Fibroblast of lung (primary cell): ENCODE measurements at regions not wholly inside any gene's neighbourhood (a gene's known extent, or its start where the extent isn't known, plus 50 kb on each side); places are given as distances from the start of the nearest gene placed in this dataset.
"Not testable (repeated sequence)": the region's sequence is repeated elsewhere in the genome, so short reads cannot be mapped to it uniquely, and the experiment has no call there.

ENCODE experiments used
- DNase-seq, 2 donors: peaks; one replicate each; pipeline versions ENCODE4 v3.0.0 to v3.0.0-alpha.2; 2010; ENCODE audit warnings: low read depth in 2 of 2
- H2AFZ ChIP-seq: 2 replicates; pipeline ENCODE4 v1.5.1; 2012; ENCODE audit warnings: low read length, control low read depth, inconsistent platforms
- H3K27ac ChIP-seq: 2 replicates; pipeline ENCODE4 v1.5.1; 2011; ENCODE audit warnings: low read length, control low read depth; ENCODE audit not compliant: insufficient read depth
- H3K27me3 ChIP-seq: 2 replicates; pipeline ENCODE4 v1.5.1; 2011; ENCODE audit warnings: mild to moderate bottlenecking, low read length; ENCODE audit not compliant: control insufficient read depth, insufficient read depth
- H3K36me3 ChIP-seq: 2 replicates; pipeline ENCODE4 v1.5.1; 2011; ENCODE audit warnings: low read length; ENCODE audit not compliant: control insufficient read depth, insufficient read depth
- H3K4me1 ChIP-seq: 2 replicates; pipeline ENCODE4 v1.5.1; 2011; ENCODE audit warnings: low read length; ENCODE audit not compliant: control insufficient read depth, insufficient read depth; ENCODE audit errors: extremely low read depth
- H3K4me2 ChIP-seq: 2 replicates; pipeline ENCODE4 v1.5.1; 2011; ENCODE audit warnings: low read length, control low read depth; ENCODE audit not compliant: insufficient read depth; ENCODE audit errors: extremely low read depth
- H3K4me3 ChIP-seq, 4 experiments: fragments of 200-600 bp in 1 of 4; sonication (generic) in 1 of 4; replicated peaks in 1 of 4; 2 replicates each; pipeline ENCODE4 v1.5.1; 2011 to 2016; ENCODE audit warnings: low read length in 4 of 4, low read depth in 3 of 4, mild to moderate bottlenecking in 3 of 4, control low read depth in 2 of 4, inconsistent platforms in 1 of 4, mixed read lengths in 1 of 4; ENCODE audit not compliant: insufficient read depth in 1 of 4; ENCODE audit errors: control extremely low read depth in 1 of 4
- H3K79me2 ChIP-seq: 2 replicates; pipeline ENCODE4 v1.5.1; 2012; ENCODE audit warnings: mild to moderate bottlenecking, low read length, inconsistent platforms; ENCODE audit not compliant: control insufficient read depth, insufficient read depth
- H3K9ac ChIP-seq: 2 replicates; pipeline ENCODE4 v1.5.1; 2011; ENCODE audit warnings: mild to moderate bottlenecking, low read length, control low read depth; ENCODE audit not compliant: insufficient read depth
- H3K9me3 ChIP-seq: 2 replicates; pipeline ENCODE4 v1.5.1; 2012; ENCODE audit warnings: low read depth, low read length; ENCODE audit not compliant: control insufficient read depth, insufficient read depth
- H4K20me1 ChIP-seq: 2 replicates; pipeline ENCODE4 v1.5.1; 2011; ENCODE audit warnings: low read length; ENCODE audit not compliant: control insufficient read depth, insufficient read depth; ENCODE audit errors: extremely low read depth
- EZH2 ChIP-seq: IDR thresholded peaks from 2 replicates; pipeline ENCODE4 v1.5.1; 2012; ENCODE audit warnings: low read length, control low read depth, mild to moderate bottlenecking; ENCODE audit errors: missing control alignments
- TF ChIP-seq, protein P1 (sequence below), 2 donors: IDR thresholded peaks in 1 of 2; conservative IDR thresholded peaks in 1 of 2; 1 replicate in 1 of 2; 2 replicates in 1 of 2; pipeline ENCODE4 v1.5.1; 2011 to 2012; ENCODE audit warnings: low read length in 2 of 2, control low read depth in 1 of 2, inconsistent platforms in 1 of 2, low read depth in 1 of 2, mild to moderate bottlenecking in 1 of 2

DNA sequence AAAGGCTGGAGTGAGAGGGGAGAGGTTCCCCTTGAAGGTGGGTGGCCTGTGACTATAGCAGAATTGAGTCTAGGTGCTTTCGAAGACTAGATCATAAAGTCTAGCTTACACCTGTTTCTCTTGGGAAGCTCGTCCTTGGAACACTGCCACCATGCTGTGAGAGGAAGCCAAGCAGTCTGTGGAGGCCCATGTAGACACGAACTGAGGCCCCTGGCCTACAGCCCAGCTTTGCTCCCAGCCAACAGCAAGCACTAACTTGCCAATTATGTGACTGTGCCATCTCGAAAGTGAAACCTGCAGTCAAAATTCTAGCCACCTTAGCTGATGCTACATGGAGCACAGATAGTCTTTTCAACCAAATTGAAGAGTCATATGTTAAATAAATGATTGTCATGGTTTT is 190.5 kb upstream of the NECTIN3 start:
- H3K79me2 ChIP-seq: no peaks in the 10 kb centered on the region
- H3K9ac ChIP-seq: no peak overlapping the region
- no peak overlapping the region for H3K4me3 ChIP-seq
- H4K20me1 ChIP-seq: no peaks in the 10 kb centered on the region
- no peaks in the 10 kb centered on the region for H3K36me3 ChIP-seq
- no peak overlapping the region for H3K27ac ChIP-seq
- no peak overlapping the region for H2AFZ ChIP-seq
- no peaks in the 10 kb centered on the region for H3K4me1 ChIP-seq
- TF ChIP-seq, protein P1, sequence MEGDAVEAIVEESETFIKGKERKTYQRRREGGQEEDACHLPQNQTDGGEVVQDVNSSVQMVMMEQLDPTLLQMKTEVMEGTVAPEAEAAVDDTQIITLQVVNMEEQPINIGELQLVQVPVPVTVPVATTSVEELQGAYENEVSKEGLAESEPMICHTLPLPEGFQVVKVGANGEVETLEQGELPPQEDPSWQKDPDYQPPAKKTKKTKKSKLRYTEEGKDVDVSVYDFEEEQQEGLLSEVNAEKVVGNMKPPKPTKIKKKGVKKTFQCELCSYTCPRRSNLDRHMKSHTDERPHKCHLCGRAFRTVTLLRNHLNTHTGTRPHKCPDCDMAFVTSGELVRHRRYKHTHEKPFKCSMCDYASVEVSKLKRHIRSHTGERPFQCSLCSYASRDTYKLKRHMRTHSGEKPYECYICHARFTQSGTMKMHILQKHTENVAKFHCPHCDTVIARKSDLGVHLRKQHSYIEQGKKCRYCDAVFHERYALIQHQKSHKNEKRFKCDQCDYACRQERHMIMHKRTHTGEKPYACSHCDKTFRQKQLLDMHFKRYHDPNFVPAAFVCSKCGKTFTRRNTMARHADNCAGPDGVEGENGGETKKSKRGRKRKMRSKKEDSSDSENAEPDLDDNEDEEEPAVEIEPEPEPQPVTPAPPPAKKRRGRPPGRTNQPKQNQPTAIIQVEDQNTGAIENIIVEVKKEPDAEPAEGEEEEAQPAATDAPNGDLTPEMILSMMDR (conservative IDR thresholded peaks at IDR 0.05 in 1 of 2, IDR thresholded peaks at IDR 0.05 in 1 of 2; ENCODE audit: low read depth in 1 of 2, low read length in 2 of 2): peak in 1 of 2 donors; percentile 17
- TF ChIP-seq EZH2: no peak
- no peaks in the 10 kb centered on the region for H3K9me3 ChIP-seq
- H3K27me3 ChIP-seq: no peaks in the 10 kb centered on the region
- peak; percentile 52 to 61 for DNase-seq
- H3K4me2 ChIP-seq: no peak overlapping the region

GRCh38 chr3:110886222-110886893 is 185.3 kb upstream of the NECTIN3 start:
- Histone ChIP-seq H3K36me3 (no peaks in the 10 kb centered on the region), H4K20me1 (no peaks in the 10 kb centered on the region), H3K9ac (no peak overlapping the region), H3K4me1 (no peaks in the 10 kb centered on the region), H3K27me3 (no peaks in the 10 kb centered on the region), H3K27ac (no peak overlapping the region), H2AFZ (no peak overlapping the region), H3K79me2 (no peaks in the 10 kb centered on the region), H3K9me3 (no peaks in the 10 kb centered on the region), H3K4me3 (no peak overlapping the region), H3K4me2 (no peak overlapping the region)
- no peak for TF ChIP-seq EZH2
- TF ChIP-seq, protein P1 (conservative IDR thresholded peaks at IDR 0.05 in 1 of 2, IDR thresholded peaks at IDR 0.05 in 1 of 2; ENCODE audit: low read depth in 1 of 2, low read length in 2 of 2): no peak
- DNase-seq: peak in 1 of 2 donors; percentile 5

DNA sequence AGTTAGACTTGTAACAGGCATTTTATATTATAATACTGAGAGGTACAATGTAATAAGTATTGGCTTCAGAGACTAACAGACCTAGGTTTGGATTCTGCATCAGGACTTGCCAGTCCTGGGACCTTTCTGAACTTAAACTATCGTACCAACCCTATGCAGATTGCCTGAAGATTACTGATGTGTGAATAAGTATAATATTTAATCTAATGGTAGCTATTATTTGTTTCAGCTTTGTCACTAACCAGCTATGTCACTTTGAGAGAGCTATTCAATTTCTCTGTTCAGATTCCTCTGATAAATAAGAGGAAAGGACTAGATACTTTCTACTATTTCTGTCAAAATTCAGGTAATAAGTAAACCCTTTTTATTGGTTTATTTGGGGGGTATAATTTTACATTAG is 184.4 kb upstream of the NECTIN3 start:
- Histone ChIP-seq H3K9ac (no peak overlapping the region), H3K4me2 (no peak overlapping the region), H3K79me2 (no peaks in the 10 kb centered on the region), H3K36me3 (no peaks in the 10 kb centered on the region), H3K4me1 (no peaks in the 10 kb centered on the region), H3K9me3 (no peaks in the 10 kb centered on the region), H3K27me3 (no peaks in the 10 kb centered on the region), H2AFZ (no peak overlapping the region), H3K27ac (no peak overlapping the region), H4K20me1 (no peaks in the 10 kb centered on the region), H3K4me3 (no peak overlapping the region)
- no peak for DNase-seq
- TF ChIP-seq, protein P1 (conservative IDR thresholded peaks at IDR 0.05 in 1 of 2, IDR thresholded peaks at IDR 0.05 in 1 of 2; ENCODE audit: low read depth in 1 of 2, low read length in 2 of 2): no peak
- no peak for TF ChIP-seq EZH2

- not testable (repeated sequence) for H3K27me3 ChIP-seq, H4K20me1 ChIP-seq, H3K9ac ChIP-seq, H2AFZ ChIP-seq, H3K36me3 ChIP-seq, H3K4me2 ChIP-seq, DNase-seq, H3K4me1 ChIP-seq, H3K79me2 ChIP-seq, H3K4me3 ChIP-seq, H3K9me3 ChIP-seq, H3K27ac ChIP-seq
Observed at GRCh38 chr3:110888625-110889375, 182.8 kb upstream of the NECTIN3 start.
